H9 (cell line): ENCODE measurements at regions not wholly inside any gene's neighbourhood (a gene's known extent, or its start where the extent isn't known, plus 50 kb on each side); places are given as distances from the start of the nearest gene placed in this dataset.

Experiments
- DNase-seq: peaks from one replicate; pipeline ENCODE4 v3.0.0-alpha.2; 2017
- H2AFZ ChIP-seq: one replicate; pipeline ENCODE4 v1.6.1; 2013; ENCODE audit warnings: mild to moderate bottlenecking, low read length, control low read depth, moderate library complexity
- H2AK5ac ChIP-seq: 2 replicates; pipeline ENCODE4 v1.6.1; 2013; ENCODE audit warnings: low read length, control low read depth, mixed read lengths; ENCODE audit not compliant: insufficient read length
- H2BK120ac ChIP-seq: one replicate; pipeline ENCODE4 v1.6.1; 2013; ENCODE audit warnings: low read depth, mild to moderate bottlenecking, low read length, control low read depth, inconsistent platforms; ENCODE audit not compliant: poor library complexity, severe bottlenecking
- H2BK12ac ChIP-seq: 2 replicates; pipeline ENCODE4 v1.6.1; 2013; ENCODE audit warnings: low read length, control low read depth, mixed read lengths, low read depth; ENCODE audit not compliant: insufficient read length
- H2BK15ac ChIP-seq: 2 replicates; pipeline ENCODE4 v1.6.1; 2013; ENCODE audit warnings: low read depth, low read length, control low read depth
- H2BK20ac ChIP-seq: one replicate; pipeline ENCODE4 v1.6.1; 2013; ENCODE audit warnings: low read depth, mild to moderate bottlenecking, low read length, control low read depth, inconsistent platforms; ENCODE audit not compliant: poor library complexity, severe bottlenecking
- H2BK5ac ChIP-seq: 2 replicates; pipeline ENCODE4 v1.6.1; 2013; ENCODE audit warnings: low read length, control low read depth, mixed read lengths; ENCODE audit not compliant: insufficient read length
- H3K14ac ChIP-seq: 2 replicates; pipeline ENCODE4 v1.6.1; 2013; ENCODE audit warnings: low read length, control low read depth; ENCODE audit not compliant: insufficient read depth
- H3K18ac ChIP-seq: 2 replicates; pipeline ENCODE4 v1.6.1; 2013; ENCODE audit warnings: low read depth, mild to moderate bottlenecking, mixed read lengths, low read length, control low read depth; ENCODE audit not compliant: insufficient read length
- H3K23ac ChIP-seq: 2 replicates; pipeline ENCODE4 v1.6.1; 2013; ENCODE audit warnings: low read length, control low read depth, mixed read lengths, low read depth; ENCODE audit not compliant: insufficient read length
- H3K23me2 ChIP-seq: 2 replicates; pipeline ENCODE4 v1.6.1; 2013; ENCODE audit warnings: low read depth, mild to moderate bottlenecking, mixed read lengths, low read length, control low read depth; ENCODE audit not compliant: insufficient read length, poor library complexity, severe bottlenecking
- H3K27ac ChIP-seq: 2 replicates; pipeline ENCODE4 v1.5.1; 2013; ENCODE audit warnings: low read length, control low read depth, mixed read lengths, low read depth; ENCODE audit not compliant: insufficient read length
- H3K27me3 ChIP-seq: 2 replicates; pipeline ENCODE4 v1.6.1; 2013; ENCODE audit warnings: low read length, control low read depth, inconsistent platforms; ENCODE audit not compliant: insufficient read depth
- H3K4ac ChIP-seq: 2 replicates; pipeline ENCODE4 v1.6.1; 2013; ENCODE audit warnings: low read depth, mild to moderate bottlenecking, control low read depth, inconsistent platforms, low read length, moderate library complexity
- H3K4me1 ChIP-seq: 2 replicates; pipeline ENCODE4 v1.6.1; 2013; ENCODE audit warnings: low read length, control low read depth, inconsistent platforms; ENCODE audit not compliant: insufficient read depth
- H3K4me2 ChIP-seq: 2 replicates; pipeline ENCODE4 v1.6.1; 2013; ENCODE audit warnings: low read length, control low read depth, mixed read lengths; ENCODE audit not compliant: insufficient read length, insufficient read depth
- H3K56ac ChIP-seq: 2 replicates; pipeline ENCODE4 v1.6.1; 2013; ENCODE audit warnings: low read depth, mild to moderate bottlenecking, mixed read lengths, low read length, control low read depth; ENCODE audit not compliant: insufficient read length
- H3K79me1 ChIP-seq: 2 replicates; pipeline ENCODE4 v1.6.1; 2013; ENCODE audit warnings: low read depth, mild to moderate bottlenecking, moderate library complexity, low read length, control low read depth, inconsistent platforms; ENCODE audit not compliant: insufficient read depth, poor library complexity, severe bottlenecking
- H3K79me2 ChIP-seq: 2 replicates; pipeline ENCODE4 v1.6.1; 2013; ENCODE audit warnings: low read length, control low read depth, inconsistent platforms; ENCODE audit not compliant: insufficient read depth
- H3K9ac ChIP-seq: 2 replicates; pipeline ENCODE4 v1.6.1; 2013; ENCODE audit warnings: low read length, control low read depth, mixed read lengths; ENCODE audit not compliant: insufficient read length; ENCODE audit errors: extremely low read depth
- H3K9me3 ChIP-seq: one replicate; pipeline ENCODE4 v1.6.1; 2013; ENCODE audit warnings: low read depth, low read length, inconsistent platforms; ENCODE audit not compliant: control insufficient read depth
- H3T11ph ChIP-seq: one replicate; pipeline ENCODE4 v1.6.1; 2013; ENCODE audit warnings: mild to moderate bottlenecking, low read length, control low read depth, inconsistent platforms
- H4K20me1 ChIP-seq: one replicate; pipeline ENCODE4 v1.6.1; 2013; ENCODE audit not compliant: control insufficient read depth, insufficient read length, insufficient read depth
- H4K5ac ChIP-seq: 2 replicates; pipeline ENCODE4 v1.6.1; 2013; ENCODE audit warnings: low read depth, mild to moderate bottlenecking, mixed read lengths, low read length, control low read depth; ENCODE audit not compliant: insufficient read length
- H4K8ac ChIP-seq: replicated peaks from 2 replicates; pipeline ENCODE4 v1.6.1; 2013; ENCODE audit warnings: low read length, control low read depth, mixed read lengths, low read depth; ENCODE audit not compliant: insufficient read length
- H4K91ac ChIP-seq: 2 replicates; pipeline ENCODE4 v1.6.1; 2013; ENCODE audit warnings: low read depth, mild to moderate bottlenecking, moderate library complexity, mixed read lengths, low read length, control low read depth; ENCODE audit not compliant: insufficient read length
- H3K27ac Mint-ChIP-seq, 3 experiments: 2 replicates in 2 of 3; 3 replicates in 1 of 3; pipeline ENCODE4 v1.8.0; 2020 to 2021; ENCODE audit warnings: mixed read lengths in 3 of 3, mild to moderate bottlenecking in 1 of 3, moderate library complexity in 1 of 3
- H3K27me3 Mint-ChIP-seq: 2 replicates; pipeline ENCODE4 v1.8.0; 2021; ENCODE audit warnings: low read depth, mild to moderate bottlenecking, moderate library complexity, mixed read lengths
- H3K36me3 Mint-ChIP-seq, 3 experiments: 2 replicates in 2 of 3; 3 replicates in 1 of 3; pipeline ENCODE4 v1.8.0; 2020 to 2021; ENCODE audit warnings: low read depth in 3 of 3, mixed read lengths in 3 of 3; ENCODE audit not compliant: insufficient read depth in 1 of 3
- H3K4me1 Mint-ChIP-seq, 2 experiments: 2 replicates each; pipeline ENCODE4 v1.8.0; 2020; ENCODE audit warnings: mixed read lengths in 2 of 2
- H3K4me3 Mint-ChIP-seq, 2 experiments: 2 replicates in 1 of 2; 3 replicates in 1 of 2; pipeline ENCODE4 v1.8.0; 2020 to 2021; ENCODE audit warnings: mild to moderate bottlenecking in 2 of 2, mixed read lengths in 2 of 2, moderate library complexity in 1 of 2
- H3K9me3 Mint-ChIP-seq, 2 experiments: 2 replicates in 1 of 2; 3 replicates in 1 of 2; pipeline ENCODE4 v1.8.0; 2020; ENCODE audit warnings: mild to moderate bottlenecking in 2 of 2, mixed read lengths in 2 of 2, moderate library complexity in 1 of 2
- CTCF ChIP-seq: fragments of 200-600 bp; sonication (generic); conservative IDR thresholded peaks from 3 replicates; pipeline ENCODE4 v1.8.0; 2021; ENCODE audit warnings: antibody characterized with exemption, mild to moderate bottlenecking
- WGBS: extraction: QIAGEN DNeasy Blood & Tissue Kit; methylation state at CpG from one replicate; pipeline ENCODE4 v1.1.7; 2013; ENCODE audit warnings: missing lambda C conversion rate, low lambda C conversion rate, mixed read lengths; ENCODE audit not compliant: insufficient read length; ENCODE audit errors: extremely low coverage; 5-methylcytosine and 5-hydroxymethylcytosine counted together

GRCh38 chr18:47453038-47453437 lies 201.6 kb upstream of the SKOR2 start:
- Histone ChIP-seq H3K27me3 (no peaks in the 10 kb centered on the region), H4K91ac (no peak overlapping the region), H2AK5ac (no peak overlapping the region), H2AFZ (no peak overlapping the region), H3K18ac (no peak overlapping the region), H3K9ac (no peak overlapping the region), H2BK120ac (no peak overlapping the region), H2BK5ac (no peak overlapping the region), H3K79me2 (no peaks in the 10 kb centered on the region), H3K4ac (no peak overlapping the region), H2BK15ac (no peak overlapping the region), H3K9me3 (no peaks in the 10 kb centered on the region), H3K79me1 (no peaks in the 10 kb centered on the region), H4K5ac (no peak overlapping the region), H3K23ac (no peak overlapping the region), H3K4me2 (no peak overlapping the region), H4K20me1 (no peaks in the 10 kb centered on the region), H4K8ac (no peak overlapping the region), H2BK20ac (no peak overlapping the region), H3K27ac (no peak overlapping the region), H3T11ph (no peak overlapping the region), H3K23me2 (no peaks in the 10 kb centered on the region), H3K4me1 (no peaks in the 10 kb centered on the region), H3K56ac (no peak overlapping the region), H3K14ac (no peak overlapping the region), H2BK12ac (no peak overlapping the region)
- TF ChIP-seq CTCF, result no peak
- Mint-ChIP-seq H3K9me3 (no peaks in the 10 kb centered on the region; a peak in 1 of 5 replicates), H3K4me3 (no peak overlapping the region), H3K36me3 (no peaks in the 10 kb centered on the region; a peak in 1 of 7 replicates), H3K27ac (no peak overlapping the region), H3K27me3 (peaks cover 11% of the 10 kb centered on the region; the same call in 1 of the 2 replicates), H3K4me1 (peaks cover 7% of the 10 kb centered on the region in 2 experiments)
- no CpG with 5 or more reads among the region's 4 CpGs for WGBS
- no peak for DNase-seq
